ENCODE measurements at regions not wholly inside any gene's neighbourhood (a gene's known extent, or its start where the extent isn't known, plus 50 kb on each side); places are given as distances from the start of the nearest gene placed in this dataset.

- no peak for DNase-seq (ENCODE audit: low read depth in 2 of 2)
Observed at GRCh38 chrX:110858565-110858964, 62.9 kb upstream of the CHRDL1 start.

DNA sequence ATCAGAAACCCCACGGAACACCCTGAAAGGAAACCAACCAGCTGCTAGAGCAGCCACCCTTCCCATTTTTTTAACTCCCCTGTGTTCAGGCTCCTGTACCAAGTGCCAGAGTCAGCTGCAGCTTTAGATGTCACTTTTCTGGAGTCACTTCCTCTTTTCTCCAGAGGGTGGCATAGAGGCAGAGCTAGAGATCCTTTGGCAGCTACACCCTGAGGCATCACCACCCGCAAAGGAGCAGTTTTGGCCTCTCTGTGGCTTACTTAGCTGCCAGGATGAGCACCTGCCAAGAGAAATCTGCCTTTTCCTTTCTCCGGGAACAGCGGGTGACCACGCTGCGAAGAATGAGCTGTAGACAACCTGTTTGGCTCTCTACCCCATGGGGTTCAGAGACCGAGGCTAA is 58.0 kb upstream of the CHRDL1 start:
- DNase-seq (ENCODE audit: low read depth in 2 of 2) = no peak

DNA sequence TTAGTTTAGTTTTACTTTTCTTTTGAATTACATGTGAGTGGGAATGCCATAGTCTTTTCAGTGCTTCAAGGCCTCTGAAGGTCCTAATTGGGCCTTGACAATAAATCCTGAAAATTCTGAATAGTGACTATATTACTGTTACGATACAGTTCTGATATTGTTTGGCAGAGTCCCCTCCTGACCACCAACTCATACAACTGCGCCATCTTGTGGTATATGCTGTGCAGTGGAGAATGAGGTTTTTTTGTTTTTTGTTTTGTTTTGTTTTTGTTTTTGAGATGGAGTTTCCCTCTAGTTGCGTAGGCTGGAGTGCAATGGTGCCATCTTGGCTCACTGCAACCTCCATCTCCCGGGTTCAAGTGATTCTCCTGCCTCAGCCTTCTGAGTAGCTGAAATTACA is 56.6 kb upstream of the CHRDL1 start:
- peak in 1 of 2 donors; percentile 5 for DNase-seq (ENCODE audit: low read depth in 2 of 2)

DNA sequence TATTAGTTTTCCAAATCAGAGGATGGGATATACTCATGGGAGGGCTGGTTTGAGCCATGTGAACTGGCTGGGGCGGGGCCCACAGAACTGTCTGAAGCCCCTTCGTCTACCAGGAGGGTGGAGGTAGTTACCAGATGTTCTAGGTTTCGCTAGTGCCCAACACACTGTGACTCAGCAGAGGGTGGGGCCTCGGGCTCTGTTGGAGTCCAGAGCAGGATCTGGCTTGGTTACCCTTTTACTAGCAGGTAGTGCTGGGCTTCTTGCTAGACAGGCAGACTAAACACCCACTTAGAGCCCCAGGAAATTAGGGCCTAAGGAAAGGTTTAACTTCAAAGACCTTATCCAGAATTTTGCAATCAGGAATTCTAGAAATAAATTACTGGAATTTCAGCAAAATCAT is 56.2 kb upstream of the CHRDL1 start:
- no peak for DNase-seq (ENCODE audit: low read depth in 2 of 2)

DNA sequence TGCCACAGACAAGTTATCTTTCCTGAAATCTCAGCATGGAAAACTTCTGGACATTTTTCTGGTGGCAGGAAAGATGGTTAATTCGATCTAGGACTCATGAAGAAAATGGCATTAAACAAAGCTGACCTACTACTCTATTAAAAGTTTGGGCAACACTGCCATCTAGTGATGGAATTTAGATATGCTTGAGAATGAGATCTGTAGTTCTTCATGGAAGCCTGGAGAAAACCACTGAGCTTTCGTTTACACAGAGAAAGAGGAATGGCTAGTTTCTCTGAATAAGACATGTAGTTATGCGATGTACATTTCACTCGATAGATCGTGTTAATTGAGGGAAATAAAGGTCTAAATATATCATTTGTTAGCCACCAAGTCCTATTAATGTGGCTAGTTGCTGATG is 51.7 kb upstream of the CHRDL1 start:
- DNase-seq (ENCODE audit: low read depth in 2 of 2) = peak; percentile 45 to 46

DNA sequence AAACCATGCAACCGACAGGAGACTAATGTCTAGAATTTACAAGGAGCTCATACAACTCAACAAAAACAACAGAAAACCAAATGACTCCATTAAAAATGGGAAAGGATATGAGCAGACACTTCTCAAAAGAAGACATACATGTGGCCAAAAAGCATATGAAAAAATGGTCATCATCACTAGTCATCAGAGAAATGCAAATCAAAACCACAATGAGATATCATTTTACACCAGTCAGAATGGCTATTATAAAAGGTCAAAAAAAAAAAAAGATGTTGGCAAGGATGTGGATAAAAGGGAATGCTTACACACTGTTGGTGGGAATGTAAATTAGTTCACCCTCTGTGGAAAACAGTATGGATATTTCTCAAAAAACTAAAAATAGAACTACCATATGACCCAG is 50.5 kb upstream of the CHRDL1 start:
- no peak for DNase-seq (ENCODE audit: low read depth in 2 of 2)
